GM23248 (cell line): ENCODE measurements at regions not wholly inside any gene's neighbourhood (a gene's known extent, or its start where the extent isn't known, plus 50 kb on each side); places are given as distances from the start of the nearest gene placed in this dataset.

Experiments
- DNase-seq: peaks from one replicate; pipeline ENCODE4 v3.0.0-alpha.2; 2015
- H2AFZ ChIP-seq: fragments of 200-600 bp; sonication (generic); 2 replicates; pipeline ENCODE4 v1.6.1; 2016; ENCODE audit warnings: antibody characterized with exemption
- H3F3A ChIP-seq: fragments of 200-600 bp; sonication (generic); 2 replicates; pipeline ENCODE4 v1.6.1; 2016; ENCODE audit warnings: mild to moderate bottlenecking, antibody characterized with exemption, mixed run types; ENCODE audit not compliant: insufficient read depth
- H3K27ac ChIP-seq: fragments of 200-600 bp; sonication (generic); 2 replicates; pipeline ENCODE4 v1.5.1; 2016; ENCODE audit warnings: mild to moderate bottlenecking
- H3K27me3 ChIP-seq: fragments of 200-600 bp; sonication (generic); replicated peaks from 2 replicates; pipeline ENCODE4 v1.6.1; 2016; ENCODE audit warnings: mild to moderate bottlenecking; ENCODE audit not compliant: insufficient read depth
- H3K36me3 ChIP-seq: fragments of 200-600 bp; sonication (generic); 2 replicates; pipeline ENCODE4 v1.6.1; 2016; ENCODE audit warnings: low read depth, mild to moderate bottlenecking
- H3K4me1 ChIP-seq: fragments of 200-600 bp; sonication (generic); 2 replicates; pipeline ENCODE4 v1.6.1; 2016; ENCODE audit warnings: mild to moderate bottlenecking; ENCODE audit not compliant: insufficient read depth
- H3K4me2 ChIP-seq: fragments of 200-600 bp; sonication (generic); one replicate; pipeline ENCODE4 v1.6.1; 2016; ENCODE audit warnings: mild to moderate bottlenecking; ENCODE audit not compliant: unreplicated experiment
- H3K4me3 ChIP-seq: fragments of 200-600 bp; sonication (generic); 2 replicates; pipeline ENCODE4 v1.5.1; 2016; ENCODE audit warnings: mild to moderate bottlenecking
- H3K79me2 ChIP-seq: fragments of 200-600 bp; sonication (generic); 2 replicates; pipeline ENCODE4 v1.6.1; 2016; ENCODE audit warnings: mild to moderate bottlenecking; ENCODE audit not compliant: insufficient read depth
- H3K9ac ChIP-seq: fragments of 200-600 bp; sonication (generic); 2 replicates; pipeline ENCODE4 v1.6.1; 2016; ENCODE audit warnings: mild to moderate bottlenecking
- H3K9me2 ChIP-seq: fragments of 200-600 bp; sonication (generic); 2 replicates; pipeline ENCODE4 v1.6.1; 2016; ENCODE audit warnings: mixed run types, mild to moderate bottlenecking, moderate library complexity; ENCODE audit not compliant: insufficient read depth
- H3K9me3 ChIP-seq: fragments of 200-600 bp; sonication (generic); one replicate; pipeline ENCODE4 v1.6.1; 2017; ENCODE audit warnings: low read depth
- H4K20me1 ChIP-seq: fragments of 200-600 bp; sonication (generic); 2 replicates; pipeline ENCODE4 v1.6.0; 2016; ENCODE audit not compliant: insufficient read depth
- EZH2 ChIP-seq: fragments of 200-600 bp; sonication (generic); IDR thresholded peaks from 2 replicates; pipeline ENCODE4 v1.6.1; 2018; ENCODE audit warnings: antibody characterized with exemption, mild to moderate bottlenecking; ENCODE audit not compliant: insufficient read depth, poor library complexity, severe bottlenecking
- EZH2phosphoT487 ChIP-seq: fragments of 200-600 bp; sonication (generic); IDR thresholded peaks from 2 replicates; pipeline ENCODE4 v1.6.1; 2018; ENCODE audit warnings: antibody characterized with exemption, moderate library complexity, mild to moderate bottlenecking, low read depth; ENCODE audit not compliant: insufficient read depth
- WGBS, 2 experiments: methylation state at CpG; one replicate each; pipeline ENCODE4 v1.1.6; 2015 to 2017; ENCODE audit warnings: low lambda C conversion rate in 2 of 2, low coverage in 1 of 2; ENCODE audit errors: missing lambda C conversion rate in 2 of 2; 5-methylcytosine and 5-hydroxymethylcytosine counted together
- in situ Hi-C: fragments of 300-500 bp; cut with MboI; formaldehyde crosslinking; loops from 2 replicates; pipeline ENCODE4 v1.15.0; 2020

DNA sequence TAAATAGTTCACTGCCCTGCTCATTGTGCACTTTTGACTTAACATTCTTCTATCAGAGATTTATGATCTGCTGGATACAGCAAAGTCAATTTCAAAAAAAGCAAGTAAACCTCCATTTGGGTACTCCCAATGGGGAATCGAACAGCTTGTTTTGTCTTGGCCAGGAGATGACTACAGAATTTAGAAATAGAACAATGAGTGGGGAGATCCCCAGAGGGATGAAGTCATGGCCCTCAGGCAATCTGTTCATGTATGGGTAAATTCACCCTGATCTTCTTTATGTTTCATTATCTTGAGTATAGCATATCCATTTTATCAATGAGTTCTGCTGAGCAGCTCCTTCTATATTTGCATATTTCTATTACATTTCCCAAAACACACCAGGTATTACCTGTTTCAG is 1681.9 kb downstream of the HACE1 start:
- no peaks in the 10 kb centered on the region for H3K9me2 ChIP-seq
- H3K79me2 ChIP-seq, result no peaks in the 10 kb centered on the region
- TF ChIP-seq EZH2phosphoT487 (no peak), EZH2 (no peak)
- in situ Hi-C loops, result no loop called here
- WGBS, 2 experiments, result 19 to 24% methylated on average over 1 of the region's 1 CpG
- H3K9me3 ChIP-seq, result no peaks in the 10 kb centered on the region
- no peak overlapping the region for H3K4me3 ChIP-seq
- no peaks in the 10 kb centered on the region for H3K36me3 ChIP-seq
- no peak overlapping the region for H3K4me2 ChIP-seq
- no peaks in the 10 kb centered on the region for H3F3A ChIP-seq
- DNase-seq, result no peak
- H3K27ac ChIP-seq, result no peak overlapping the region
- no peak overlapping the region for H3K9ac ChIP-seq
- no peaks in the 10 kb centered on the region for H3K4me1 ChIP-seq
- no peaks in the 10 kb centered on the region for H3K27me3 ChIP-seq
- no peaks in the 10 kb centered on the region for H4K20me1 ChIP-seq
- no peak overlapping the region for H2AFZ ChIP-seq

DNA sequence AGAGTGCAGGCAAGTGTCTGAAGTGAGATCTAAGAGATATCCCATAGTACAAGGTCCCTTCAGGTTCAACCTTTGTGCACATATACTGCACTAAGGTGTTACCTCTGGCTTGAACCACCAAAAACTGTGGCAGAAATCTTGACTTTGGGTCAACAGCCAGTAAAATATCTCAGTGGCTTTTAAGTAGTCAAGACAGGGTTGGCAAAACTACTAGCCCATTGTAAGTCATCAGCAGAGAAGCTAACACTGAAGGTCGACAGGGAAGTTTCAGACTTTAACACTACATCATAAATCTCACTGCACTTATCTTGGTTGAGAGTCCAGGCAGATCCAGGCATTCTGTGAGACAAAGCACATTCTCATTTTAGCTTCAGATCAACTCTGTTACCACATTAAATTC is 1684.7 kb downstream of the HACE1 start:
- no peak for DNase-seq

GRCh38 chr6:103167345-103168071 is 1692.2 kb downstream of the HACE1 start:
- H3F3A ChIP-seq, result no peaks in the 10 kb centered on the region
- H3K36me3 ChIP-seq, result no peaks in the 10 kb centered on the region
- no peak overlapping the region for H3K4me3 ChIP-seq
- H3K27ac ChIP-seq, result no peak overlapping the region
- no peak overlapping the region for H2AFZ ChIP-seq
- H3K4me1 ChIP-seq, result no peaks in the 10 kb centered on the region
- no peaks in the 10 kb centered on the region for H3K9me2 ChIP-seq
- TF ChIP-seq EZH2phosphoT487 (no peak), EZH2 (no peak)
- H4K20me1 ChIP-seq, result no peaks in the 10 kb centered on the region
- no peak for DNase-seq
- 12 to 13% methylated on average over 4 of the region's 4 CpGs for WGBS, 2 experiments
- in situ Hi-C loops, result no loop called here
- no peaks in the 10 kb centered on the region for H3K27me3 ChIP-seq
- H3K79me2 ChIP-seq, result no peaks in the 10 kb centered on the region
- H3K4me2 ChIP-seq, result no peak overlapping the region
- H3K9me3 ChIP-seq, result no peaks in the 10 kb centered on the region
- H3K9ac ChIP-seq, result no peak overlapping the region

More for the DNA sequence above, 1684.7 kb downstream of the HACE1 start:
- no peaks in the 10 kb centered on the region for H3K4me1 ChIP-seq
- no peaks in the 10 kb centered on the region for H3K36me3 ChIP-seq
- H3K79me2 ChIP-seq, result no peaks in the 10 kb centered on the region
- WGBS, 2 experiments, result 0% methylated on average over 1 of the region's 1 CpG
- TF ChIP-seq EZH2, result no peak
- no peak for TF ChIP-seq EZH2phosphoT487
- no peak overlapping the region for H3K4me3 ChIP-seq
- H3K4me2 ChIP-seq, result no peak overlapping the region
- H3F3A ChIP-seq, result no peaks in the 10 kb centered on the region
- no peaks in the 10 kb centered on the region for H3K9me2 ChIP-seq
- no peak overlapping the region for H2AFZ ChIP-seq
- no peak overlapping the region for H3K27ac ChIP-seq
- in situ Hi-C loops, result no loop called here
- H3K9me3 ChIP-seq, result no peaks in the 10 kb centered on the region
- no peaks in the 10 kb centered on the region for H4K20me1 ChIP-seq
- H3K9ac ChIP-seq, result no peak overlapping the region
- H3K27me3 ChIP-seq, result no peaks in the 10 kb centered on the region

- H3K9me3 ChIP-seq, result no peaks in the 10 kb centered on the region
- no peaks in the 10 kb centered on the region for H3K36me3 ChIP-seq
Measured at GRCh38 chr6:103154779-103155572, 1704.7 kb downstream of the HACE1 start.

More at GRCh38 chr6:103154779-103155572, 1704.7 kb downstream of the HACE1 start:
- H2AFZ ChIP-seq, result no peak overlapping the region
- H3K9ac ChIP-seq, result no peak overlapping the region
- in situ Hi-C loops, result no loop called here
- no peak overlapping the region for H3K4me2 ChIP-seq
- H3K9me2 ChIP-seq, result no peaks in the 10 kb centered on the region
- H3K4me3 ChIP-seq, result no peak overlapping the region
- H3K27me3 ChIP-seq, result no peaks in the 10 kb centered on the region
- H3K4me1 ChIP-seq, result no peaks in the 10 kb centered on the region
- no peak for DNase-seq
- no peaks in the 10 kb centered on the region for H4K20me1 ChIP-seq
- H3K79me2 ChIP-seq, result no peaks in the 10 kb centered on the region
- TF ChIP-seq EZH2phosphoT487 (no peak), EZH2 (no peak)
- H3K27ac ChIP-seq, result no peak overlapping the region
- no peaks in the 10 kb centered on the region for H3F3A ChIP-seq
- 1 to 2% methylated on average over 4 of the region's 4 CpGs for WGBS, 2 experiments
